ENCODE measurements at regions not wholly inside any gene's neighbourhood (a gene's known extent, or its start where the extent isn't known, plus 50 kb on each side); places are given as distances from the start of the nearest gene placed in this dataset.

- DNase-seq, result no peak
Measured at GRCh38 chr20:40488401-40488800, 200.6 kb downstream of the MAFB start.

GRCh38 chr20:40486297-40486696, 202.7 kb downstream of the MAFB start:
- no peak for DNase-seq

- no peak for DNase-seq
Measured at GRCh38 chr20:40481743-40482458, 207.1 kb downstream of the MAFB start.

- DNase-seq, result no peak
Measured at GRCh38 chr20:40481337-40481736, 207.7 kb downstream of the MAFB start.

- no peak for DNase-seq
Measured at GRCh38 chr20:40477805-40478204, 211.2 kb downstream of the MAFB start.

GRCh38 chr20:40476461-40476860, 212.6 kb downstream of the MAFB start:
- DNase-seq, result no peak

GRCh38 chr20:40472905-40473304, 216.1 kb downstream of the MAFB start:
- DNase-seq, result no peak

- no peak for DNase-seq
Measured at GRCh38 chr20:40471261-40471629, 217.8 kb downstream of the MAFB start.

- DNase-seq, result no peak
Measured at GRCh38 chr20:40470445-40471260, 218.4 kb downstream of the MAFB start.

- DNase-seq, result no peak
Measured at GRCh38 chr20:40468759-40469158, 220.3 kb downstream of the MAFB start.

GRCh38 chr20:40467703-40468411, 221.2 kb downstream of the MAFB start:
- no peak for DNase-seq

GRCh38 chr20:40467067-40467466, 222.0 kb downstream of the MAFB start:
- DNase-seq, result no peak

GRCh38 chr20:40464731-40465208, 224.3 kb downstream of the MAFB start:
- no peak for DNase-seq

- no peak for DNase-seq
Measured at GRCh38 chr20:40463171-40463570, 225.9 kb downstream of the MAFB start.

- DNase-seq, result no peak
Measured at GRCh38 chr20:40462566-40462965, 226.5 kb downstream of the MAFB start.

GRCh38 chr20:40459299-40459698, 229.7 kb downstream of the MAFB start:
- no peak for DNase-seq

GRCh38 chr20:40457404-40457803, 231.6 kb downstream of the MAFB start:
- DNase-seq, result no peak

GRCh38 chr20:40452758-40453157, 236.3 kb downstream of the MAFB start:
- no peak for DNase-seq

GRCh38 chr20:40451552-40451951, 237.5 kb downstream of the MAFB start:
- no peak for DNase-seq

- DNase-seq, result no peak
Measured at GRCh38 chr20:40449974-40450616, 238.9 kb downstream of the MAFB start.

GRCh38 chr20:40449144-40449690, 239.8 kb downstream of the MAFB start:
- DNase-seq, result no peak

GRCh38 chr20:40446888-40447287, 242.1 kb downstream of the MAFB start:
- no peak for DNase-seq

- no peak for DNase-seq
Measured at GRCh38 chr20:40444516-40444915, 244.5 kb downstream of the MAFB start.
